ENCODE measurements at regions not wholly inside any gene's neighbourhood (a gene's known extent, or its start where the extent isn't known, plus 50 kb on each side); places are given as distances from the start of the nearest gene placed in this dataset.
"Not testable (repeated sequence)": the region's sequence is repeated elsewhere in the genome, so short reads cannot be mapped to it uniquely, and the experiment has no call there.

DNA sequence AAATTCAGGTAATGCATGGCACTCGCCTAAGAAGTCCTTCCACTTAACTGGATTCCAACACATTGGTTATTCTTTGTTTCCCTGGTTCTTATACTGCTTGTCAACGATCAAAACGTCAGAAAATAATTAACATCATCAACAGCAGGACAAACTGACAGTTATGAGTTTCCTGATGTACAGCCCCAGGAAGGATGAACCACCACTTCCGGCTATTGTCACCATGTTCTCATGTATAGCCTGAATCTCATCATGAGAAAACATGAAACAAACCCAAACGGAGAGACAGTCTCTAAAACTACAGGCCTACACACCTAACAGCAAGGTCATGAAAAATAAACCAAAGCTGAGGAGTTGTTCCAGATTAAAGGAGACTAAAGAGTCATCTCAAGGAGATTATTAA lies 60.5 kb upstream of the FBXO28 start:
- TF ChIP-seq, protein P1, sequence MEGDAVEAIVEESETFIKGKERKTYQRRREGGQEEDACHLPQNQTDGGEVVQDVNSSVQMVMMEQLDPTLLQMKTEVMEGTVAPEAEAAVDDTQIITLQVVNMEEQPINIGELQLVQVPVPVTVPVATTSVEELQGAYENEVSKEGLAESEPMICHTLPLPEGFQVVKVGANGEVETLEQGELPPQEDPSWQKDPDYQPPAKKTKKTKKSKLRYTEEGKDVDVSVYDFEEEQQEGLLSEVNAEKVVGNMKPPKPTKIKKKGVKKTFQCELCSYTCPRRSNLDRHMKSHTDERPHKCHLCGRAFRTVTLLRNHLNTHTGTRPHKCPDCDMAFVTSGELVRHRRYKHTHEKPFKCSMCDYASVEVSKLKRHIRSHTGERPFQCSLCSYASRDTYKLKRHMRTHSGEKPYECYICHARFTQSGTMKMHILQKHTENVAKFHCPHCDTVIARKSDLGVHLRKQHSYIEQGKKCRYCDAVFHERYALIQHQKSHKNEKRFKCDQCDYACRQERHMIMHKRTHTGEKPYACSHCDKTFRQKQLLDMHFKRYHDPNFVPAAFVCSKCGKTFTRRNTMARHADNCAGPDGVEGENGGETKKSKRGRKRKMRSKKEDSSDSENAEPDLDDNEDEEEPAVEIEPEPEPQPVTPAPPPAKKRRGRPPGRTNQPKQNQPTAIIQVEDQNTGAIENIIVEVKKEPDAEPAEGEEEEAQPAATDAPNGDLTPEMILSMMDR (IDR thresholded peaks at IDR 0.05; ENCODE audit: low read depth, low read length, missing control alignments) = no peak
- no peak for DNase-seq (ENCODE audit: low read depth)
- in situ Hi-C loops (cut with HindIII; ENCODE audit: low sequenced_read_pairs) = no loop called here
- no peak overlapping the region for H3K4me3 ChIP-seq (ENCODE audit: low read depth, low read length)

DNA sequence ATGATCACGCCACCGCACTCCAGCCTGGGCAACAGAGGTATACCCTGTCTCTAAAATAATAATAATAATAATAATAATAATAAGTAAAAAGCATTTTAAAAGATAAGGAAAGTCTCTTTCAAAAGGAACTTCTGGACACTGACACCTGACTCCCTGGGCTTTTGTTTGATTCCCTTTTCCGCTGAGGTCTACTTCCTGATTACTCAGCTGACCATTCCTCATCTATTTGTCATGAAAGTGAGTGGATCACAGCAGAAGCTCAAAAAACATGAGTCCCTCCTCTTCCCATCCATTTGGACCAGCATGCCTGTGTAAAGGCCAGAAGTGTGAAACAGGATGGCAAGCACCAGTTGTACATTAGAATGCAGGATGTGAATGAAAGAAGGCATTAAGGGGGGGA lies 61.1 kb upstream of the FBXO28 start:
- no peak for DNase-seq (ENCODE audit: low read depth)
- in situ Hi-C loops (cut with HindIII; ENCODE audit: low sequenced_read_pairs) = no loop called here
- TF ChIP-seq, protein P1 (IDR thresholded peaks at IDR 0.05; ENCODE audit: low read depth, low read length, missing control alignments) = no peak

DNA sequence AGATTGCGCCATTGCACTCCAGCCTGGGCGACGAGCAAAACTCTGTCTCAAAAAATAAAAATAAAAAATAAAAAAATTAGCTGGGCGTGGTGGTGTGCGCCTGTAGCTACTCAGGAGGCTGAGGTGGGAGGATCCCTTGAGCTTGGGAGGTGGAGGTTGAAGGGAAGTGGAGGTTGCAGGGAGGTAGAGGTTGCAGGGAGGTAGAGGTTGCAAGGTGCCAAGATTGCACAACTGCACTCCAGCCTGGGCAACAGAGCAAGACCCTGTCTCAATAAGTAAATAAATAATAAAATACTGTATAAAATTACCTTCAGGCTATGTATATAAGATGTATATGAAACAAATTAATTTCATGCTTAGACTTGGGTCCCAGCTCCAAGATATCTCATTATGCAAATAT lies 62.1 kb upstream of the FBXO28 start:
- DNase-seq (ENCODE audit: low read depth); in situ Hi-C loops (cut with HindIII; ENCODE audit: low sequenced_read_pairs); H3K4me3 ChIP-seq (ENCODE audit: low read depth, low read length): not testable (repeated sequence)

More for the DNA sequence above, 61.1 kb upstream of the FBXO28 start:
- H3K4me3 ChIP-seq (ENCODE audit: low read depth, low read length) = no peak overlapping the region

GRCh38 chr1:224051086-224051406 lies 62.9 kb upstream of the FBXO28 start:
- DNase-seq (ENCODE audit: low read depth) = no peak
- in situ Hi-C loops (cut with HindIII; ENCODE audit: low sequenced_read_pairs) = no loop called here
- TF ChIP-seq, protein P1 (IDR thresholded peaks at IDR 0.05; ENCODE audit: low read depth, low read length, missing control alignments) = no peak
- no peak overlapping the region for H3K4me3 ChIP-seq (ENCODE audit: low read depth, low read length)

DNA sequence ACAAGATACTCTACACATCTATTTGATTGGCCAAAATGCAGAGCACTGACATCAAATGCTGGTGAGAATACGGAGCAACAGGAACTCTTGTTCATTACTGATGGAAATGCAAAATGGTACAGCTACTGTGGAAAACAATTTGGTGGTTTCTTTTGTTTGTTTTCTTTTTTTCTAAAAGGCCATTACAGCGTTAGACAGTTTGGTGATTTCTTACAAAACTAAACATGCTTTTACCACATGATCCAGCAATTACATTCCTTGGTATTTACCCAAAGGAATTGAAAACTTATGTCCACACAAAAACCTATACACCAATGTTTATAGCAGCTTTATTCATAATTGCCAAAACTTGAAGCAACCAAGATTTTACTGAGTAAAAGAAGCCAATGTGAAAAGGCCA lies 66.4 kb upstream of the FBXO28 start:
- TF ChIP-seq, protein P1 (IDR thresholded peaks at IDR 0.05; ENCODE audit: low read depth, low read length, missing control alignments) = no peak
- no peak overlapping the region for H3K4me3 ChIP-seq (ENCODE audit: low read depth, low read length)
- DNase-seq (ENCODE audit: low read depth) = no peak
- in situ Hi-C loops (cut with HindIII; ENCODE audit: low sequenced_read_pairs) = no loop called here

DNA sequence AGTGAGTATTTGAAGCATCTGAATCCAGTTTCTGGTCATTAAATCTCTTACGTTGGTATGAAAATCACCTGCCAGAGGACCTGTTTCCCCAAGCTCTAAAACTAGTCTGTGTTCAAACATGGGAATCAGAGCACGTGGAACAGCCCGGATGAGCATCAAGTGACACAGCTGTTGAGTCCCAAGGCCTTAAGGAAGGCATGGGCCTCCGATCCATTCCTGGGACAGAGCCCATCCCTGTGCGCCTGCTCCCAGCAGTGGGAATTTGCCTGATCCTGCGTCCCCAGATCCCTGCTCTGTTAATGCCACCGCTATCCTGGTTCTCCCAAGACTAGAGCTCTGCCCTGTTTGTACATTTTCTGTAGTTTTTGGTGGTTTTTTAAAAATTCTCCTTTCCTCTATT lies 68.4 kb upstream of the FBXO28 start:
- in situ Hi-C loops (cut with HindIII; ENCODE audit: low sequenced_read_pairs) = no loop called here
- H3K4me3 ChIP-seq (ENCODE audit: low read depth, low read length) = no peak overlapping the region
- no peak for DNase-seq (ENCODE audit: low read depth)
- TF ChIP-seq, protein P1 (IDR thresholded peaks at IDR 0.05; ENCODE audit: low read depth, low read length, missing control alignments) = no peak

DNA sequence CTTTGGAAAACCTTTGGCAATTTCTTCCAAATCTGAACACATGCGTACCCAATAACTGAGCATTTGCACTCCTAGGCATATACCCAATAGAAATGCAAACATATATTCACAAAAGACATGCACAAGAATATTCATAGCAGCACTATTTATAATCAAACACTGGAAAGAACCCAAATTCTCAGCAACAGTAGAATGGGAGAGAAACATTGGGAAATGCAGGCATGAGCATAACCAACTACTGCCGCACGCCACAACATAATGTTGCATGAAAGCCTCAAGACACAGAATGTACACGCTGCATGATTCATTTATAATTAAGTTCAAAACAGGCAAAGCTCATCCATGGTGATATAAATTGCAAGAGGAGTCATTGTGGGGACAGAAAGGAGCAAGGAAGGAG lies 69.5 kb upstream of the FBXO28 start:
- TF ChIP-seq, protein P1 (IDR thresholded peaks at IDR 0.05; ENCODE audit: low read depth, low read length, missing control alignments) = no peak
- in situ Hi-C loops (cut with HindIII; ENCODE audit: low sequenced_read_pairs) = no loop called here
- DNase-seq (ENCODE audit: low read depth) = no peak
- H3K4me3 ChIP-seq (ENCODE audit: low read depth, low read length) = no peak overlapping the region
